IgD-negative memory B cell (primary cell): ENCODE measurements at regions not wholly inside any gene's neighbourhood (a gene's known extent, or its start where the extent isn't known, plus 50 kb on each side); places are given as distances from the start of the nearest gene placed in this dataset.
"Not testable (repeated sequence)": the region's sequence is repeated elsewhere in the genome, so short reads cannot be mapped to it uniquely, and the experiment has no call there.

Source experiments
- H3K27ac Mint-ChIP-seq, 3 donors: one replicate each; pipeline ENCODE4 v1.8.0; 2020 to 2022; ENCODE audit warnings: mild to moderate bottlenecking in 3 of 3, mixed read lengths in 3 of 3, moderate library complexity in 1 of 3
- H3K27me3 Mint-ChIP-seq: one replicate; pipeline ENCODE4 v1.8.0; 2021; ENCODE audit warnings: mixed read lengths
- H3K36me3 Mint-ChIP-seq: one replicate; pipeline ENCODE4 v1.8.0; 2020; ENCODE audit warnings: mild to moderate bottlenecking, mixed read lengths
- H3K4me1 Mint-ChIP-seq, 3 donors: one replicate each; pipeline ENCODE4 v1.8.0; 2020 to 2022; ENCODE audit warnings: mixed read lengths in 3 of 3, mild to moderate bottlenecking in 1 of 3
- H3K4me3 Mint-ChIP-seq, 4 donors: one replicate each; pipeline ENCODE4 v1.8.0; 2020 to 2022; ENCODE audit warnings: mild to moderate bottlenecking in 4 of 4, mixed read lengths in 4 of 4, moderate library complexity in 3 of 4
- H3K9me3 Mint-ChIP-seq, 3 donors: one replicate each; pipeline ENCODE4 v1.8.0; 2020 to 2021; ENCODE audit warnings: mixed read lengths in 3 of 3, mild to moderate bottlenecking in 1 of 3

GRCh38 chr4:84276752-84277151 is 222.3 kb downstream of the NKX6-1 start:
- H3K27ac Mint-ChIP-seq = no peak overlapping the region
- H3K27me3 Mint-ChIP-seq = no peaks in the 10 kb centered on the region
- no peaks in the 10 kb centered on the region for H3K36me3 Mint-ChIP-seq
- no peaks in the 10 kb centered on the region for H3K4me1 Mint-ChIP-seq
- no peak overlapping the region for H3K4me3 Mint-ChIP-seq
- no peaks in the 10 kb centered on the region for H3K9me3 Mint-ChIP-seq

- Mint-ChIP-seq H3K27me3 (no peaks in the 10 kb centered on the region), H3K27ac (no peak overlapping the region), H3K4me3 (no peak overlapping the region), H3K4me1 (no peaks in the 10 kb centered on the region), H3K9me3 (peaks cover 0 to 2% (median 0%) of the 10 kb centered on the region in 3 donors), H3K36me3 (no peaks in the 10 kb centered on the region)
These were observed 229.5 kb downstream of the NKX6-1 start for GRCh38 chr4:84269536-84270044.

- Mint-ChIP-seq H3K4me1 (no peaks in the 10 kb centered on the region), H3K4me3 (no peak overlapping the region), H3K9me3 (peaks cover 3 to 20% (median 9%) of the 10 kb centered on the region in 3 donors), H3K27ac (no peak overlapping the region), H3K36me3 (no peaks in the 10 kb centered on the region), H3K27me3 (no peaks in the 10 kb centered on the region)
These were observed 234.4 kb downstream of the NKX6-1 start for GRCh38 chr4:84264652-84265051.

- Mint-ChIP-seq H3K4me3 (no peak overlapping the region), H3K9me3 (peaks cover 8 to 31% (median 9%) of the 10 kb centered on the region in 3 donors), H3K27me3 (peaks cover 1% of the 10 kb centered on the region), H3K27ac (no peak overlapping the region), H3K4me1 (no peaks in the 10 kb centered on the region), H3K36me3 (no peaks in the 10 kb centered on the region)
These were observed 235.7 kb downstream of the NKX6-1 start for GRCh38 chr4:84263415-84263814.

- H3K9me3 Mint-ChIP-seq = peaks cover 6 to 31% (median 11%) of the 10 kb centered on the region in 3 donors
- H3K4me1 Mint-ChIP-seq = no peaks in the 10 kb centered on the region
- no peak overlapping the region for H3K27ac Mint-ChIP-seq
- H3K4me3 Mint-ChIP-seq = no peak overlapping the region
- peaks cover 1% of the 10 kb centered on the region for H3K27me3 Mint-ChIP-seq
- no peaks in the 10 kb centered on the region for H3K36me3 Mint-ChIP-seq
These were observed 238.6 kb downstream of the NKX6-1 start for GRCh38 chr4:84260495-84260894.

GRCh38 chr4:84258905-84259830 is 239.9 kb downstream of the NKX6-1 start:
- Mint-ChIP-seq H3K27me3 (peaks cover 1% of the 10 kb centered on the region), H3K27ac (no peak overlapping the region), H3K4me3 (no peak overlapping the region), H3K9me3 (peaks cover 6 to 31% (median 14%) of the 10 kb centered on the region in 3 donors), H3K36me3 (no peaks in the 10 kb centered on the region), H3K4me1 (no peaks in the 10 kb centered on the region)

GRCh38 chr4:84254537-84254936 is 244.6 kb downstream of the NKX6-1 start:
- H3K9me3 Mint-ChIP-seq = peaks cover 4 to 9% (median 8%) of the 10 kb centered on the region in 3 donors
- no peak overlapping the region for H3K27ac Mint-ChIP-seq
- peaks cover 1% of the 10 kb centered on the region for H3K27me3 Mint-ChIP-seq
- no peaks in the 10 kb centered on the region for H3K36me3 Mint-ChIP-seq
- no peak overlapping the region for H3K4me3 Mint-ChIP-seq
- H3K4me1 Mint-ChIP-seq = no peaks in the 10 kb centered on the region

GRCh38 chr4:84249521-84249920 is 249.6 kb downstream of the NKX6-1 start:
- Mint-ChIP-seq H3K9me3 (peaks cover 0 to 7% (median 0%) of the 10 kb centered on the region in 3 donors), H3K4me3 (no peak overlapping the region), H3K4me1 (no peaks in the 10 kb centered on the region), H3K27ac (no peak overlapping the region), H3K27me3 (peaks cover 1% of the 10 kb centered on the region), H3K36me3 (no peaks in the 10 kb centered on the region)

- H3K4me1 Mint-ChIP-seq, H3K36me3 Mint-ChIP-seq: not testable (repeated sequence)
These were observed 254.1 kb downstream of the NKX6-1 start for GRCh38 chr4:84245042-84245441.

GRCh38 chr4:84244346-84244801 is 254.7 kb downstream of the NKX6-1 start:
- H3K4me1 Mint-ChIP-seq, H3K9me3 Mint-ChIP-seq: not testable (repeated sequence)

More at GRCh38 chr4:84245042-84245441, 254.1 kb downstream of the NKX6-1 start:
- H3K4me3 Mint-ChIP-seq, H3K9me3 Mint-ChIP-seq, H3K27me3 Mint-ChIP-seq, H3K27ac Mint-ChIP-seq: not testable (repeated sequence)

GRCh38 chr4:84243685-84244084 is 255.4 kb downstream of the NKX6-1 start:
- no peak overlapping the region for H3K4me3 Mint-ChIP-seq
- H3K27me3 Mint-ChIP-seq = peaks cover 1% of the 10 kb centered on the region
- H3K36me3 Mint-ChIP-seq = no peaks in the 10 kb centered on the region
- peaks cover 0 to 8% (median 3%) of the 10 kb centered on the region in 3 donors for H3K9me3 Mint-ChIP-seq
- H3K27ac Mint-ChIP-seq = no peak overlapping the region
- H3K4me1 Mint-ChIP-seq = no peaks in the 10 kb centered on the region

More at GRCh38 chr4:84244346-84244801, 254.7 kb downstream of the NKX6-1 start:
- not testable (repeated sequence) for H3K27me3 Mint-ChIP-seq, H3K36me3 Mint-ChIP-seq, H3K27ac Mint-ChIP-seq, H3K4me3 Mint-ChIP-seq

- Mint-ChIP-seq H3K36me3 (no peaks in the 10 kb centered on the region), H3K27me3 (no peaks in the 10 kb centered on the region), H3K4me1 (no peaks in the 10 kb centered on the region), H3K9me3 (peaks cover 0 to 8% (median 6%) of the 10 kb centered on the region in 3 donors), H3K4me3 (no peak overlapping the region), H3K27ac (no peak overlapping the region)
These were observed 259.7 kb downstream of the NKX6-1 start for GRCh38 chr4:84239278-84239845.

- H3K9me3 Mint-ChIP-seq = peaks cover 0 to 8% (median 6%) of the 10 kb centered on the region in 3 donors
- no peak overlapping the region for H3K27ac Mint-ChIP-seq
- peaks cover 2% of the 10 kb centered on the region for H3K27me3 Mint-ChIP-seq
- H3K4me3 Mint-ChIP-seq = no peak overlapping the region
- H3K36me3 Mint-ChIP-seq = no peaks in the 10 kb centered on the region
- no peaks in the 10 kb centered on the region for H3K4me1 Mint-ChIP-seq
These were observed 260.6 kb downstream of the NKX6-1 start for GRCh38 chr4:84238247-84239090.

GRCh38 chr4:84237008-84237407 is 262.1 kb downstream of the NKX6-1 start:
- peaks cover 0 to 7% (median 6%) of the 10 kb centered on the region in 3 donors for H3K9me3 Mint-ChIP-seq
- peaks cover 2% of the 10 kb centered on the region for H3K27me3 Mint-ChIP-seq
- no peak overlapping the region for H3K4me3 Mint-ChIP-seq
- no peak overlapping the region for H3K27ac Mint-ChIP-seq
- H3K36me3 Mint-ChIP-seq = no peaks in the 10 kb centered on the region
- no peaks in the 10 kb centered on the region for H3K4me1 Mint-ChIP-seq
